MM.1S (cell line): ENCODE measurements at regions not wholly inside any gene's neighbourhood (a gene's known extent, or its start where the extent isn't known, plus 50 kb on each side); places are given as distances from the start of the nearest gene placed in this dataset.

Experiments
- EZH2 ChIP-seq: fragments of 300-600 bp; sonication (generic); optimal IDR thresholded peaks from 2 replicates; pipeline ENCODE3; 2017; ENCODE audit warnings: low read depth, mild to moderate bottlenecking, antibody characterized with exemption, low read length, mixed read lengths
- TF ChIP-seq, protein P1 (sequence below): fragments of 300-600 bp; sonication (generic); IDR thresholded peaks from 2 replicates; pipeline ENCODE4 v1.5.1; 2016; ENCODE audit warnings: antibody characterized with exemption, low read length, mixed read lengths

DNA sequence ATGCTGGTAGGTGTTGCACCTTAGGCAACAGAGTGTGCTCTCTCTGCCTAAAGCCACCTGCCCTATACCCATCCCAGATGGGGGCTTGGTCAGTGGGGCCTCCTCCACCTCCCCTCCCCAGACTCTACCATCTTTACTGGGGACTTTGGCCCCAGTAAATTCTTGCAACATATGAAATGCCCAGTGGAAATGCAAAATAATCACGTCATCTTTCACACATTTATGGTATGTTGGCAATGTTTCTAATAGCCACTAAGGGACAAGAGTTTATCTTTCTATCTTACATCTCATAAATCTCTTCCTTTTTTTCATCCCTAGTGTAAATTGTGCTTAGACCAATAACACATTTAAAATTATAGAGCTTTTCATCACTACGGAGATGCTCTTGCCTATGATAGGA is 103.0 kb upstream of the MAML3 start:
- TF ChIP-seq EZH2, result no peak
- TF ChIP-seq, protein P1, sequence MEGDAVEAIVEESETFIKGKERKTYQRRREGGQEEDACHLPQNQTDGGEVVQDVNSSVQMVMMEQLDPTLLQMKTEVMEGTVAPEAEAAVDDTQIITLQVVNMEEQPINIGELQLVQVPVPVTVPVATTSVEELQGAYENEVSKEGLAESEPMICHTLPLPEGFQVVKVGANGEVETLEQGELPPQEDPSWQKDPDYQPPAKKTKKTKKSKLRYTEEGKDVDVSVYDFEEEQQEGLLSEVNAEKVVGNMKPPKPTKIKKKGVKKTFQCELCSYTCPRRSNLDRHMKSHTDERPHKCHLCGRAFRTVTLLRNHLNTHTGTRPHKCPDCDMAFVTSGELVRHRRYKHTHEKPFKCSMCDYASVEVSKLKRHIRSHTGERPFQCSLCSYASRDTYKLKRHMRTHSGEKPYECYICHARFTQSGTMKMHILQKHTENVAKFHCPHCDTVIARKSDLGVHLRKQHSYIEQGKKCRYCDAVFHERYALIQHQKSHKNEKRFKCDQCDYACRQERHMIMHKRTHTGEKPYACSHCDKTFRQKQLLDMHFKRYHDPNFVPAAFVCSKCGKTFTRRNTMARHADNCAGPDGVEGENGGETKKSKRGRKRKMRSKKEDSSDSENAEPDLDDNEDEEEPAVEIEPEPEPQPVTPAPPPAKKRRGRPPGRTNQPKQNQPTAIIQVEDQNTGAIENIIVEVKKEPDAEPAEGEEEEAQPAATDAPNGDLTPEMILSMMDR, result no peak
